Heart right ventricle (tissue), 16 donors: ENCODE measurements at regions not wholly inside any gene's neighbourhood (a gene's known extent, or its start where the extent isn't known, plus 50 kb on each side); places are given as distances from the start of the nearest gene placed in this dataset.

Experiments
- ATAC-seq, 8 donors: fragments of 200-7000 bp; cut with Tn5 transposase; one replicate each; pipeline ENCODE4 v1.9.1; 2020; ENCODE audit warnings: mild to moderate bottlenecking in 8 of 8, moderate library complexity in 8 of 8, moderate number of reproducible peaks in 1 of 8
- DNase-seq, 2 donors: peaks; one replicate each; pipeline ENCODE4 v3.0.0-alpha.2; 2020
- H3K27ac ChIP-seq, 10 donors: fragments of 200-600 bp; sonication (generic) in 2 of 10; one replicate each; pipeline versions ENCODE4 v1.5.0 to v1.8.0; 2020 to 2022; ENCODE audit warnings: mild to moderate bottlenecking in 3 of 10
- H3K27me3 ChIP-seq, 7 donors: fragments of 200-600 bp; one replicate each; pipeline ENCODE4 v1.8.0; 2021 to 2022; ENCODE audit warnings: mild to moderate bottlenecking in 2 of 7
- H3K36me3 ChIP-seq, 9 donors: fragments of 200-600 bp; sonication (generic) in 1 of 9; one replicate each; pipeline versions ENCODE4 v1.5.0 to v1.8.0; 2020 to 2022; ENCODE audit warnings: mild to moderate bottlenecking in 2 of 9
- H3K4me1 ChIP-seq, 9 donors: fragments of 200-600 bp; sonication (generic) in 1 of 9; one replicate each; pipeline versions ENCODE4 v1.5.0 to v1.8.0; 2020 to 2022; ENCODE audit warnings: mild to moderate bottlenecking in 4 of 9
- H3K4me3 ChIP-seq, 10 donors: fragments of 200-600 bp; sonication (generic) in 2 of 10; one replicate each; pipeline versions ENCODE4 v1.5.0 to v1.8.0; 2020 to 2022; ENCODE audit warnings: mild to moderate bottlenecking in 7 of 10, moderate library complexity in 2 of 10
- H3K9me3 ChIP-seq, 11 donors: fragments of 200-600 bp in 10 of 11; sonication (generic) in 2 of 11; one replicate each; pipeline versions ENCODE4 v1.5.0 to v1.8.0; 2013 to 2022; ENCODE audit warnings: mild to moderate bottlenecking in 2 of 11, control low read depth in 1 of 11, moderate library complexity in 1 of 11
- CTCF ChIP-seq, 9 donors: fragments of 200-600 bp; sonication (generic) in 2 of 9; IDR thresholded peaks; one replicate each; pipeline versions ENCODE4 v1.5.0 to v1.8.0; 2021 to 2022; ENCODE audit warnings: antibody characterized with exemption in 9 of 9, mild to moderate bottlenecking in 5 of 9, moderate library complexity in 1 of 9
- WGBS, 2 donors: extraction: QIAGEN DNeasy Blood & Tissue Kit; methylation state at CpG; one replicate each; pipeline ENCODE4 v1.1.7; 2013; ENCODE audit warnings: inconsistent platforms in 1 of 2; 5-methylcytosine and 5-hydroxymethylcytosine counted together
- intact Hi-C, 10 donors: fragments of 100-400 bp; cut with DNase I; formaldehyde crosslinking; loops; one replicate each; pipeline versions ENCODE4 v1.11.1 to v1.14.2; 2022
- donor health status: Arrhythmogenic right ventricular cardiomyopathy.
- donor health status: ischemic (EF 13 %, LVEDD 7.1; RV severe dilation, severe dysfunction).
- donor health status: healthy with polysubstance abuse.
- donor health status: DM: no; HTN: yes; CAD: no.
- donor health status: DM: no; HTN: no; CAD: no.
- donor health status: ischemic (EF 25% LVEDD 6.9; RV normal size, moderate dysfunction).
- donor health status: ischemic (EF 25% LVEDD 5.7; RV mildly dilated, moderate dysfunction).
- donor health status: healthy.
- donor health status: DM: yes; HTN: yes; CAD: no.
- donor health status: Ischemic cardiomyopathy.
- donor health status: ischemic (EF 35%, LVEDD 5.7; RV mildly dilated, moderate dysfunction).
- donor health status: nonischemic (EF 11% LVEDD 7.7; RV severe dilation, severe dysfunction).
- donor health status: DM: yes; HTN: yes; CAD: no.
- donor health status: PGD.
- donor health status: ischemic (EF 29% LVEDD 5.4; RV normal size, mild dysfunction).
- donor health status: nonischemic (EF 23%, LVEDD 6.1; RV moderate dilation, normal function).

- intact Hi-C loops = no loop called here
- WGBS, 2 donors = 60 to 69% methylated on average over 1 of the region's 1 CpG
- H3K4me3 ChIP-seq = no peak overlapping the region
- no peak for TF ChIP-seq CTCF (IDR thresholded peaks at IDR 0.05)
- no peaks in the 10 kb centered on the region for H3K36me3 ChIP-seq
- no peak overlapping the region for H3K27ac ChIP-seq
- peaks cover 0 to 6% (median 0%) of the 10 kb centered on the region in 11 donors for H3K9me3 ChIP-seq
- DNase-seq = no peak
- no peaks in the 10 kb centered on the region for H3K27me3 ChIP-seq
- no peak for ATAC-seq
- H3K4me1 ChIP-seq = no peaks in the 10 kb centered on the region
Measured at GRCh38 chr4:125049711-125050110, 265.0 kb upstream of the FAT4 start.

- no peak for ATAC-seq
- no peak overlapping the region for H3K4me3 ChIP-seq
Measured at GRCh38 chr4:125045311-125045710, 269.4 kb upstream of the FAT4 start.

GRCh38 chr4:125044886-125045285 is 269.9 kb upstream of the FAT4 start:
- TF ChIP-seq CTCF (IDR thresholded peaks at IDR 0.05) = no peak
- no peak for DNase-seq
- no peak for ATAC-seq
- Histone ChIP-seq H3K27me3 (no peaks in the 10 kb centered on the region), H3K27ac (no peak overlapping the region), H3K36me3 (no peaks in the 10 kb centered on the region), H3K4me1 (no peaks in the 10 kb centered on the region), H3K9me3 (peaks cover 0 to 6% (median 0%) of the 10 kb centered on the region in 11 donors), H3K4me3 (no peak overlapping the region)
- 67 to 73% methylated on average over 3 of the region's 3 CpGs for WGBS, 2 donors
- intact Hi-C loops = no loop called here

More at GRCh38 chr4:125045311-125045710, 269.4 kb upstream of the FAT4 start:
- H3K27ac ChIP-seq = no peak overlapping the region
- H3K27me3 ChIP-seq = no peaks in the 10 kb centered on the region
- TF ChIP-seq CTCF (IDR thresholded peaks at IDR 0.05) = no peak
- no peaks in the 10 kb centered on the region for H3K36me3 ChIP-seq
- intact Hi-C loops = no loop called here
- DNase-seq = no peak
- H3K9me3 ChIP-seq = peaks cover 0 to 6% (median 0%) of the 10 kb centered on the region in 11 donors
- H3K4me1 ChIP-seq = no peaks in the 10 kb centered on the region

GRCh38 chr4:125043486-125043885 is 271.3 kb upstream of the FAT4 start:
- Histone ChIP-seq H3K36me3 (no peaks in the 10 kb centered on the region), H3K27me3 (no peaks in the 10 kb centered on the region), H3K4me3 (no peak overlapping the region), H3K9me3 (peaks cover 0 to 11% (median 0%) of the 10 kb centered on the region in 11 donors), H3K4me1 (no peaks in the 10 kb centered on the region), H3K27ac (no peak overlapping the region)
- 89 to 93% methylated on average over 3 of the region's 3 CpGs for whole genome bisulfite sequencing, 2 donors
- intact Hi-C loops = no loop called here
- ATAC-seq (no peak), DNase-seq (no peak)
- no peak for TF ChIP-seq CTCF (IDR thresholded peaks at IDR 0.05)
